ENCODE measurements at regions not wholly inside any gene's neighbourhood (a gene's known extent, or its start where the extent isn't known, plus 50 kb on each side); places are given as distances from the start of the nearest gene placed in this dataset.

GRCh38 chr10:130481076-130481930 lies 345.1 kb downstream of the GLRX3 start:
- ATAC-seq (no peak), DNase-seq (no peak)
- intact Hi-C loops (cut with DNase I; ENCODE audit: low total_unique reads) = no loop called here
- H3K4me3 ChIP-seq = no peak overlapping the region
- no peak overlapping the region for H3K27ac ChIP-seq
- no peaks in the 10 kb centered on the region for H3K36me3 ChIP-seq
- in situ Hi-C loops (cut with MboI; ENCODE audit: low sequenced_read_pairs in 4 of 4) = no loop called here
- no peaks in the 10 kb centered on the region for H3K9me3 ChIP-seq
- TF ChIP-seq POLR2A (IDR thresholded peaks at IDR 0.05) = no peak
- no peak for TF ChIP-seq CTCF (IDR thresholded peaks at IDR 0.05 in 4 of 5, conservative IDR thresholded peaks at IDR 0.05 in 1 of 5)
- peaks cover 0 to 4% (median 0%) of the 10 kb centered on the region in 3 donors for H3K27me3 ChIP-seq
- no peaks in the 10 kb centered on the region for H3K4me1 ChIP-seq

- DNase-seq = no peak
- Histone ChIP-seq H3K4me1 (no peaks in the 10 kb centered on the region), H3K36me3 (no peaks in the 10 kb centered on the region), H3K27me3 (peaks cover 0 to 4% (median 0%) of the 10 kb centered on the region in 3 donors), H3K4me3 (no peak overlapping the region), H3K27ac (no peak overlapping the region), H3K9me3 (no peaks in the 10 kb centered on the region)
- TF ChIP-seq CTCF (IDR thresholded peaks at IDR 0.05 in 4 of 5, conservative IDR thresholded peaks at IDR 0.05 in 1 of 5) (no peak), POLR2A (IDR thresholded peaks at IDR 0.05) (no peak)
- no peak for ATAC-seq
- in situ Hi-C loops (cut with MboI; ENCODE audit: low sequenced_read_pairs in 4 of 4) = no loop called here
- intact Hi-C loops (cut with DNase I; ENCODE audit: low total_unique reads) = no loop called here
These were observed 345.7 kb downstream of the GLRX3 start for GRCh38 chr10:130481936-130482335.

- Histone ChIP-seq H3K9me3 (no peaks in the 10 kb centered on the region), H3K36me3 (no peaks in the 10 kb centered on the region), H3K4me3 (no peak overlapping the region), H3K4me1 (no peaks in the 10 kb centered on the region), H3K27ac (no peak overlapping the region), H3K27me3 (peaks cover 0 to 4% (median 0%) of the 10 kb centered on the region in 3 donors)
- TF ChIP-seq CTCF (IDR thresholded peaks at IDR 0.05 in 4 of 5, conservative IDR thresholded peaks at IDR 0.05 in 1 of 5) (no peak), POLR2A (IDR thresholded peaks at IDR 0.05) (no peak)
- intact Hi-C loops (cut with DNase I; ENCODE audit: low total_unique reads) = no loop called here
- ATAC-seq (no peak), DNase-seq (no peak)
- in situ Hi-C loops (cut with MboI; ENCODE audit: low sequenced_read_pairs in 4 of 4) = no loop called here
These were observed 347.7 kb downstream of the GLRX3 start for GRCh38 chr10:130483691-130484467.

GRCh38 chr10:130484468-130485180 lies 348.4 kb downstream of the GLRX3 start:
- TF ChIP-seq POLR2A (IDR thresholded peaks at IDR 0.05) = no peak
- TF ChIP-seq CTCF (IDR thresholded peaks at IDR 0.05 in 4 of 5, conservative IDR thresholded peaks at IDR 0.05 in 1 of 5) = no peak
- Histone ChIP-seq H3K4me1 (no peaks in the 10 kb centered on the region), H3K27me3 (peaks cover 0 to 4% (median 0%) of the 10 kb centered on the region in 3 donors), H3K4me3 (no peak overlapping the region), H3K27ac (no peak overlapping the region), H3K9me3 (no peaks in the 10 kb centered on the region), H3K36me3 (no peaks in the 10 kb centered on the region)
- no peak for DNase-seq
- in situ Hi-C loops (cut with MboI; ENCODE audit: low sequenced_read_pairs in 4 of 4) = no loop called here
- no peak for ATAC-seq
- intact Hi-C loops (cut with DNase I; ENCODE audit: low total_unique reads) = no loop called here
